Smooth muscle cell (in vitro differentiated cells): ENCODE measurements at regions not wholly inside any gene's neighbourhood (a gene's known extent, or its start where the extent isn't known, plus 50 kb on each side); places are given as distances from the start of the nearest gene placed in this dataset.

Source experiments
- DNase-seq: peaks from one replicate; lab custom pipeline; 2025; ENCODE audit not compliant: unreplicated experiment; lab: John Stamatoyannopoulos, UW
- H2AFZ ChIP-seq: fragments of 200-600 bp; sonication (generic); 2 replicates; pipeline ENCODE4 v1.6.0; 2016; ENCODE audit warnings: antibody characterized with exemption, low read depth, mild to moderate bottlenecking
- H3F3A ChIP-seq: fragments of 200-600 bp; sonication (generic); 2 replicates; pipeline ENCODE4 v1.6.0; 2017; ENCODE audit warnings: antibody characterized with exemption, low read depth
- H3K27ac ChIP-seq: fragments of 200-600 bp; sonication (generic); 2 replicates; pipeline ENCODE4 v1.5.1; 2016; ENCODE audit warnings: low read depth, mild to moderate bottlenecking
- H3K27me3 ChIP-seq: fragments of 200-600 bp; sonication (generic); 2 replicates; pipeline ENCODE4 v1.6.1; 2016; ENCODE audit warnings: low read depth, mild to moderate bottlenecking
- H3K36me3 ChIP-seq: fragments of 200-600 bp; sonication (generic); 2 replicates; pipeline ENCODE4 v1.5.1; 2016; ENCODE audit warnings: low read depth
- H3K4me1 ChIP-seq: fragments of 200-600 bp; sonication (generic); 2 replicates; pipeline ENCODE4 v1.5.1; 2016; ENCODE audit warnings: low read depth
- H3K4me2 ChIP-seq: fragments of 200-600 bp; sonication (generic); 2 replicates; pipeline ENCODE4 v1.6.0; 2016; ENCODE audit warnings: mild to moderate bottlenecking
- H3K4me3 ChIP-seq: fragments of 200-600 bp; sonication (generic); 2 replicates; pipeline ENCODE4 v1.5.1; 2016; ENCODE audit warnings: mild to moderate bottlenecking
- H3K79me2 ChIP-seq: fragments of 200-600 bp; sonication (generic); 2 replicates; pipeline ENCODE4 v1.6.0; 2016; ENCODE audit warnings: low read depth, mild to moderate bottlenecking
- H3K9ac ChIP-seq: fragments of 200-600 bp; sonication (generic); 2 replicates; pipeline ENCODE4 v1.6.0; 2016; ENCODE audit warnings: low read depth
- H3K9me3 ChIP-seq: fragments of 200-600 bp; sonication (generic); replicated peaks from 2 replicates; pipeline ENCODE4 v1.5.1; 2016; ENCODE audit warnings: low read depth
- H4K20me1 ChIP-seq: fragments of 200-600 bp; sonication (generic); 2 replicates; pipeline ENCODE4 v1.6.0; 2016; ENCODE audit warnings: low read depth
- WGBS: methylation state at CpG from one replicate; pipeline ENCODE4 v1.1.7; 2016; ENCODE audit warnings: low lambda C conversion rate; 5-methylcytosine and 5-hydroxymethylcytosine counted together
- TF ChIP-seq, protein P1 (sequence below): fragments of 200-600 bp; sonication (generic); IDR thresholded peaks from 2 replicates; pipeline ENCODE4 v1.5.1; 2017; ENCODE audit warnings: borderline replicate concordance, mild to moderate bottlenecking, antibody characterized with exemption; ENCODE audit not compliant: insufficient read depth, poor library complexity, severe bottlenecking

DNA sequence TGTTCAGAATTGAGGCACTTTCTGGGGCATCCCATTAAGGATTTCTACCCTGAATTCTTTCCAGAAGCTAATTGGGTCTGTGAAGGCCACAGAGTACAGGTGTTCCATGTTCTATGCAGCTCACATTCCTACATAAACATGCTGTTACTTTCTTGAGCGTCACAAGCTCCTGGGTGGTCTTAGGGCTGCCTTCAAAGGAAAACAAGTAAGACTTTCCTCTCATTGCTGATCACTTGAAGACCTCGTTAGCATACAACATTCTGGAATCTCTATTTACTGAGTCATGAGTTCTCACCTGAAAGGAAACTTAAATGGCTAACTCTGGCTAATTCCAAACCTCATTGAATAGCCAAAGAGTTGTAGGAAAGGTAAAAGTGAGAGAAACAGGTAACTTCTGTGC is 63.0 kb upstream of the HMGA2 start:
- WGBS: 45% methylated on average over 2 of the region's 2 CpGs
- TF ChIP-seq, protein P1, sequence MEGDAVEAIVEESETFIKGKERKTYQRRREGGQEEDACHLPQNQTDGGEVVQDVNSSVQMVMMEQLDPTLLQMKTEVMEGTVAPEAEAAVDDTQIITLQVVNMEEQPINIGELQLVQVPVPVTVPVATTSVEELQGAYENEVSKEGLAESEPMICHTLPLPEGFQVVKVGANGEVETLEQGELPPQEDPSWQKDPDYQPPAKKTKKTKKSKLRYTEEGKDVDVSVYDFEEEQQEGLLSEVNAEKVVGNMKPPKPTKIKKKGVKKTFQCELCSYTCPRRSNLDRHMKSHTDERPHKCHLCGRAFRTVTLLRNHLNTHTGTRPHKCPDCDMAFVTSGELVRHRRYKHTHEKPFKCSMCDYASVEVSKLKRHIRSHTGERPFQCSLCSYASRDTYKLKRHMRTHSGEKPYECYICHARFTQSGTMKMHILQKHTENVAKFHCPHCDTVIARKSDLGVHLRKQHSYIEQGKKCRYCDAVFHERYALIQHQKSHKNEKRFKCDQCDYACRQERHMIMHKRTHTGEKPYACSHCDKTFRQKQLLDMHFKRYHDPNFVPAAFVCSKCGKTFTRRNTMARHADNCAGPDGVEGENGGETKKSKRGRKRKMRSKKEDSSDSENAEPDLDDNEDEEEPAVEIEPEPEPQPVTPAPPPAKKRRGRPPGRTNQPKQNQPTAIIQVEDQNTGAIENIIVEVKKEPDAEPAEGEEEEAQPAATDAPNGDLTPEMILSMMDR: no peak

DNA sequence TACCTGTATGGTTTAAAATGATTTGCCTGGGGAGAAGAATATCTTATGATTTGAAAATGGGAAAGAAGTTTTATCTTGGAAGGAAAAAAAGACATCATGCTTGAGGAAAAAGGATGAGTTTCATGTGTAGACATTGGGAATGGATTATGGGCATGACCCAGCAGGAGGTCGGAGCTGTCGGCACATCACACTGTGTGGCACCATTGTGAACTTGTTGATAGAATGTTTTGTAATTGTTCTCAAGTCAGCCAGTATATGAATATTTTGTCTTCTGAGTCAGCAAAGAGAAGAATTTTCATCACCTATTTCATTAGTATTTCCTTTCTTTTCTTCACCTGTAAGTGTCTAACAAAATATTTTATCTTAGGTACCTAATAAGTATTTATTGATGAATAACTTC is 60.0 kb upstream of the HMGA2 start:
- Histone ChIP-seq H3K4me2 (no peak overlapping the region), H3K9me3 (no peaks in the 10 kb centered on the region), H2AFZ (no peak overlapping the region), H3K27ac (no peak overlapping the region), H3K79me2 (no peaks in the 10 kb centered on the region), H3K4me1 (no peaks in the 10 kb centered on the region), H3K36me3 (no peaks in the 10 kb centered on the region), H3K9ac (no peak overlapping the region), H4K20me1 (no peaks in the 10 kb centered on the region), H3K27me3 (no peaks in the 10 kb centered on the region), H3K4me3 (no peak overlapping the region), H3F3A (no peaks in the 10 kb centered on the region)
- DNase-seq: no peak
- WGBS: 98% methylated on average over 2 of the region's 2 CpGs
- TF ChIP-seq, protein P1: no peak

More for the DNA sequence above, 63.0 kb upstream of the HMGA2 start:
- no peaks in the 10 kb centered on the region for H3K79me2 ChIP-seq
- H3K4me3 ChIP-seq: no peak overlapping the region
- H3K27ac ChIP-seq: no peak overlapping the region
- DNase-seq: no peak
- no peaks in the 10 kb centered on the region for H3K4me1 ChIP-seq
- no peak overlapping the region for H2AFZ ChIP-seq
- no peaks in the 10 kb centered on the region for H3F3A ChIP-seq
- H3K9me3 ChIP-seq: no peaks in the 10 kb centered on the region
- H3K27me3 ChIP-seq: no peaks in the 10 kb centered on the region
- H3K4me2 ChIP-seq: no peak overlapping the region
- no peaks in the 10 kb centered on the region for H3K36me3 ChIP-seq
- H3K9ac ChIP-seq: no peak overlapping the region
- no peaks in the 10 kb centered on the region for H4K20me1 ChIP-seq

DNA sequence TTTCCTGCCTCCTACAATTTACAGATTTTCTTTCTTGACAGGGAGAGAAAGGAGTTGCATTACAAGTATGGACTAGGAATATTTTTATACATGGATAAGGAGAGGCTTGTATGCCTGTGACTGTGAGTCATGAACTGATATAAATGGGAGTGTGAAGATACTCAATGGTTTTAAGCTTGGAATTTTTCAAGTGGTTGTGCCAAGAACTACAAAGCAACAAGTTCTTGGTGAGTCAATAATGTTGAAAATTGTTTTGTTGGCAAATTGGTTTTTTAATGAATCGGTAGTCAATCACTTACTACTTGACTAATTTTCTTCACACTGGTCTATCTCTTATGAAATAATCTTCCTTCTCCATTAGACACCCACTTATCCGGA is 58.9 kb upstream of the HMGA2 start:
- Histone ChIP-seq H3K79me2 (no peaks in the 10 kb centered on the region), H3K9ac (no peak overlapping the region), H2AFZ (no peak overlapping the region), H3K27me3 (no peaks in the 10 kb centered on the region), H3K4me2 (no peak overlapping the region), H3K4me3 (no peak overlapping the region), H4K20me1 (no peaks in the 10 kb centered on the region), H3K4me1 (no peaks in the 10 kb centered on the region), H3F3A (no peaks in the 10 kb centered on the region), H3K9me3 (no peaks in the 10 kb centered on the region), H3K27ac (no peak overlapping the region), H3K36me3 (no peaks in the 10 kb centered on the region)
- WGBS: 96% methylated on average over 2 of the region's 2 CpGs
- TF ChIP-seq, protein P1: no peak
- DNase-seq: no peak

DNA sequence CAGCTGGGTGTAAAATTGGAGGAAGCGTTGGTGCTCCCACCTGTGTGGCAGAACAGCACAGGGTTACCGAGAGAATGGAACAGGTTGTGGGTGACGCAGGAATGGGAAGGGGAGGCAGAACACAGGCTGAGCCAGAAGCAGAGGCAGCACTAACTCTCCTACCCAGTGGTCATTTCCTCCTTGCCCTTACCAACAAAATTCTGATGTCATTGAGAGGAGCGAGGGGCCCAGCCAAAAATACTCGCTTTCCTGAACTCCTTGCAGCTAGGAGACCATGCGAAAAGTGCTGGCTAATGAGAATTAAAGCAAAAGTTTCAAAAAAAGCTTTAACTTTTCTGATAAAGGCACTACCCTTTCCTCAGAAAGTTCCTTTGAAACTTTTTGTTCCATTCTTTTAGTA is 54.4 kb upstream of the HMGA2 start:
- DNase-seq: no peak
- Histone ChIP-seq H4K20me1 (no peaks in the 10 kb centered on the region), H3K27ac (no peak overlapping the region)

More for the DNA sequence above, 54.4 kb upstream of the HMGA2 start:
- no peaks in the 10 kb centered on the region for H3K27me3 ChIP-seq
- no peaks in the 10 kb centered on the region for H3K36me3 ChIP-seq
- H2AFZ ChIP-seq: no peak overlapping the region
- no peak overlapping the region for H3K9ac ChIP-seq
- WGBS: 97% methylated on average over 6 of the region's 6 CpGs
- no peaks in the 10 kb centered on the region for H3K4me1 ChIP-seq
- no peaks in the 10 kb centered on the region for H3K79me2 ChIP-seq
- TF ChIP-seq, protein P1: no peak
- no peaks in the 10 kb centered on the region for H3F3A ChIP-seq
- no peaks in the 10 kb centered on the region for H3K9me3 ChIP-seq
- H3K4me2 ChIP-seq: no peak overlapping the region
- no peak overlapping the region for H3K4me3 ChIP-seq
